Ishikawa (cell line): ENCODE measurements at regions not wholly inside any gene's neighbourhood (a gene's known extent, or its start where the extent isn't known, plus 50 kb on each side); places are given as distances from the start of the nearest gene placed in this dataset.

Experiments used
- CEBPB ChIP-seq: IDR thresholded peaks from 2 replicates; pipeline ENCODE4 v1.6.1; 2012
- CREB1 ChIP-seq: IDR thresholded peaks from 2 replicates; pipeline ENCODE4 v1.6.1; 2012; ENCODE audit warnings: low read depth
- EGR1 ChIP-seq: IDR thresholded peaks from 2 replicates; pipeline ENCODE4 v1.6.1; 2012
- EP300 ChIP-seq: IDR thresholded peaks from 2 replicates; pipeline ENCODE4 v1.6.1; 2012; ENCODE audit warnings: borderline replicate concordance
- FOXM1 ChIP-seq: IDR thresholded peaks from 2 replicates; pipeline ENCODE4 v1.6.1; 2012; ENCODE audit warnings: low read depth, borderline replicate concordance
- MAX ChIP-seq: IDR thresholded peaks from 2 replicates; pipeline ENCODE4 v1.6.1; 2012
- NFIC ChIP-seq: IDR thresholded peaks from 2 replicates; pipeline ENCODE4 v1.6.1; 2012
- RAD21 ChIP-seq: IDR thresholded peaks from 2 replicates; pipeline ENCODE4 v1.6.1; 2012; ENCODE audit warnings: low read depth
- REST ChIP-seq: IDR thresholded peaks from 2 replicates; pipeline ENCODE4 v1.6.1; 2012; ENCODE audit warnings: low read depth, mild to moderate bottlenecking
- TAF1 ChIP-seq: IDR thresholded peaks from 2 replicates; pipeline ENCODE4 v1.6.1; 2012; ENCODE audit warnings: low read depth, mild to moderate bottlenecking
- TCF12 ChIP-seq: IDR thresholded peaks from 2 replicates; pipeline ENCODE4 v1.6.1; 2012; ENCODE audit warnings: low read depth
- TEAD4 ChIP-seq: IDR thresholded peaks from 2 replicates; pipeline ENCODE4 v1.6.1; 2012
- USF1 ChIP-seq: IDR thresholded peaks from 2 replicates; pipeline ENCODE4 v1.6.1; 2012
- YY1 ChIP-seq: IDR thresholded peaks from 2 replicates; pipeline ENCODE4 v1.6.1; 2012; ENCODE audit warnings: low read depth
- ZBTB7A ChIP-seq: IDR thresholded peaks from 2 replicates; pipeline ENCODE4 v1.6.1; 2012; ENCODE audit warnings: low read depth

- TF ChIP-seq FOXM1 (no peak), EGR1 (no peak), TEAD4 (no peak), CREB1 (no peak), TCF12 (no peak), MAX (no peak), YY1 (no peak), NFIC (no peak), REST (no peak), TAF1 (no peak), CEBPB (no peak), RAD21 (no peak), ZBTB7A (no peak), USF1 (no peak), EP300 (no peak)
Observed at GRCh38 chr3:43793648-43794372, 103.1 kb downstream of the ABHD5 start.

GRCh38 chr3:43794776-43795175, 104.0 kb downstream of the ABHD5 start:
- TF ChIP-seq USF1 (no peak), FOXM1 (no peak), EP300 (no peak), CREB1 (no peak), MAX (no peak), CEBPB (no peak), YY1 (no peak), TCF12 (no peak), EGR1 (no peak), NFIC (no peak), ZBTB7A (no peak), RAD21 (no peak), TAF1 (no peak), REST (no peak), TEAD4 (no peak)

GRCh38 chr3:43795491-43795890, 104.8 kb downstream of the ABHD5 start:
- no peak for TF ChIP-seq FOXM1
- no peak for TF ChIP-seq NFIC
- TF ChIP-seq TCF12: no peak
- TF ChIP-seq EGR1: no peak
- TF ChIP-seq MAX: no peak
- no peak for TF ChIP-seq CEBPB
- no peak for TF ChIP-seq USF1
- no peak for TF ChIP-seq CREB1
- TF ChIP-seq ZBTB7A: no peak
- TF ChIP-seq TAF1: no peak
- no peak for TF ChIP-seq TEAD4
- TF ChIP-seq REST: no peak
- no peak for TF ChIP-seq RAD21
- no peak for TF ChIP-seq EP300
- TF ChIP-seq YY1: no peak
